ENCODE measurements at regions not wholly inside any gene's neighbourhood (a gene's known extent, or its start where the extent isn't known, plus 50 kb on each side); places are given as distances from the start of the nearest gene placed in this dataset.

DNA sequence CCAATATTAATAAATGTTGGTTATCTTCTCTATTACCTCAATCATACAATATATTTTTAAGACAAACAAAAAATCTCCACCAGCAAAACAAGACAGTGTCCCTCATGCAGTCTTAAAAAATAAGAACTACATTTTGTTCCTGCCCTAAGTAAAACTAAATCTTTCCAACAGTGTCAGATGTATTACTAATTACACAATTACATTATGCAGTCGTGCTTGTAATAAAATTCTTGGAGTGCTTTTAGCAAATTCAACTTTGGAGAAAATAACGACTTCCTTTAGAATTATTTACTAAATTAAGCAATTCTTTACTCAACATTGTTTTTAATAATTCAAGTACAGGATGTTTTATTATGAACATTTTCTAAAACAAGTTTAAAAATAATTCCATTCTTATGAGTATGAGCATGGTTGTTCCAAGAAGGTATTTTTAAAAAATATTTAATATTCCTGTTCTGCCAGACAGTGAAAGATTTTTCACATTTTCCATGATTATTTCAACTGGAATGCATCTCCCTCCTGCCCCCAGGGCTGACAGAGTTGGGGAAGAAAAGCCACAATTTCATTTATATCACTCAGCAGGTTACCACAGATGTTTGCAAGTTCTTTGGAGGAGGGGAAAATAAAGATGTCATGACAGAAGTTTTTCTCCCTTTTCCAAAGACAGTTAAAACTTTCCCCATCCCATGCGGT is 137.9 kb downstream of the FAM114A2 start:
- no peaks in the 10 kb centered on the region for H3K4me1 ChIP-seq
- H3K27me3 ChIP-seq, result no peaks in the 10 kb centered on the region
- H3K4me3 ChIP-seq, result no peak overlapping the region
- H3K9me3 ChIP-seq, result no peaks in the 10 kb centered on the region
- H3K36me3 ChIP-seq, result no peaks in the 10 kb centered on the region
- DNase-seq (ENCODE audit: low spot score in 2 of 2), result peak in 1 of 2 donors; percentile 28
- peak overlapping the region; percentile 46 to 79 for H3K27ac ChIP-seq
- no peak for TF ChIP-seq POLR2AphosphoS5 (IDR thresholded peaks at IDR 0.05)
- no peak for TF ChIP-seq CTCF (IDR thresholded peaks at IDR 0.05)
- TF ChIP-seq POLR2A (IDR thresholded peaks at IDR 0.05), result no peak
- intact Hi-C loops (cut with DNase I; ENCODE audit: low total_unique reads), result no loop called here

GRCh38 chr5:153899746-153900145 is 139.0 kb downstream of the FAM114A2 start:
- H3K4me3 ChIP-seq, result no peak overlapping the region
- no peaks in the 10 kb centered on the region for H3K27me3 ChIP-seq
- H3K4me1 ChIP-seq, result no peaks in the 10 kb centered on the region
- no peaks in the 10 kb centered on the region for H3K36me3 ChIP-seq
- intact Hi-C loops (cut with DNase I; ENCODE audit: low total_unique reads), result no loop called here
- H3K9me3 ChIP-seq, result no peaks in the 10 kb centered on the region
- peak overlapping the region in 1 of 2 donors; percentile 43 for H3K27ac ChIP-seq
- DNase-seq (ENCODE audit: low spot score in 2 of 2), result no peak
- TF ChIP-seq POLR2A (IDR thresholded peaks at IDR 0.05) (no peak), POLR2AphosphoS5 (IDR thresholded peaks at IDR 0.05) (no peak), CTCF (IDR thresholded peaks at IDR 0.05) (no peak)

- Histone ChIP-seq H3K4me1 (no peaks in the 10 kb centered on the region), H3K27ac (no peak overlapping the region), H3K9me3 (no peaks in the 10 kb centered on the region), H3K36me3 (no peaks in the 10 kb centered on the region), H3K27me3 (no peaks in the 10 kb centered on the region), H3K4me3 (no peak overlapping the region)
- intact Hi-C loops (cut with DNase I; ENCODE audit: low total_unique reads), result no loop called here
- no peak for TF ChIP-seq POLR2A (IDR thresholded peaks at IDR 0.05)
- no peak for DNase-seq (ENCODE audit: low spot score in 2 of 2)
Observed at GRCh38 chr5:153896701-153897100, 142.0 kb downstream of the FAM114A2 start.

- no peak for DNase-seq (ENCODE audit: low spot score in 2 of 2)
- intact Hi-C loops (cut with DNase I; ENCODE audit: low total_unique reads), result no loop called here
- no peaks in the 10 kb centered on the region for H3K36me3 ChIP-seq
- no peaks in the 10 kb centered on the region for H3K9me3 ChIP-seq
- H3K27me3 ChIP-seq, result no peaks in the 10 kb centered on the region
- H3K4me1 ChIP-seq, result no peaks in the 10 kb centered on the region
- TF ChIP-seq CTCF (IDR thresholded peaks at IDR 0.05) (no peak), POLR2A (IDR thresholded peaks at IDR 0.05) (no peak), POLR2AphosphoS5 (IDR thresholded peaks at IDR 0.05) (no peak)
- no peak overlapping the region for H3K4me3 ChIP-seq
- H3K27ac ChIP-seq, result no peak overlapping the region
Observed at GRCh38 chr5:153896117-153896516, 142.6 kb downstream of the FAM114A2 start.

GRCh38 chr5:153895266-153895665 is 143.4 kb downstream of the FAM114A2 start:
- intact Hi-C loops (cut with DNase I; ENCODE audit: low total_unique reads), result no loop called here
- DNase-seq (ENCODE audit: low spot score in 2 of 2), result no peak
- no peak for TF ChIP-seq POLR2A (IDR thresholded peaks at IDR 0.05)
- TF ChIP-seq CTCF (IDR thresholded peaks at IDR 0.05), result no peak
- no peak for TF ChIP-seq POLR2AphosphoS5 (IDR thresholded peaks at IDR 0.05)

More at GRCh38 chr5:153895266-153895665, 143.4 kb downstream of the FAM114A2 start:
- no peaks in the 10 kb centered on the region for H3K9me3 ChIP-seq
- no peaks in the 10 kb centered on the region for H3K4me1 ChIP-seq
- H3K27me3 ChIP-seq, result no peaks in the 10 kb centered on the region
- H3K27ac ChIP-seq, result no peak overlapping the region
- H3K36me3 ChIP-seq, result no peaks in the 10 kb centered on the region
- no peak overlapping the region for H3K4me3 ChIP-seq

All from breast epithelium (tissue), 4 donors.